ENCODE measurements at regions not wholly inside any gene's neighbourhood (a gene's known extent, or its start where the extent isn't known, plus 50 kb on each side); places are given as distances from the start of the nearest gene placed in this dataset.

GRCh38 chr11:45489281-45489905 is 176.0 kb downstream of the CHST1 start:
- no peak overlapping the region for H3K9ac ChIP-seq (ENCODE audit: low read depth, low read length)
- H3K27ac ChIP-seq (ENCODE audit: low read depth, low read length), result no peak overlapping the region
- no peak overlapping the region for H3K4me3 ChIP-seq (ENCODE audit: low read length)
- H3K36me3 ChIP-seq (ENCODE audit: insufficient read depth, low read length), result no peaks in the 10 kb centered on the region
- peaks cover 9% of the 10 kb centered on the region; the same call in 1 of the 2 replicates for H3K4me1 ChIP-seq (ENCODE audit: insufficient read depth, low read length)
- H3K27me3 ChIP-seq (ENCODE audit: insufficient read depth, low read length), result no peaks in the 10 kb centered on the region
- no peaks in the 10 kb centered on the region for H3K9me3 ChIP-seq (ENCODE audit: insufficient read depth, low read depth, low read length)
- 83% methylated on average over 7 of the region's 7 CpGs for WGBS

- H3K27ac ChIP-seq (ENCODE audit: low read depth, low read length), result no peak overlapping the region
- H3K4me1 ChIP-seq (ENCODE audit: insufficient read depth, low read length), result peaks cover 9% of the 10 kb centered on the region; the same call in 1 of the 2 replicates
- no peaks in the 10 kb centered on the region for H3K36me3 ChIP-seq (ENCODE audit: insufficient read depth, low read length)
- H3K27me3 ChIP-seq (ENCODE audit: insufficient read depth, low read length), result no peaks in the 10 kb centered on the region
- H3K9me3 ChIP-seq (ENCODE audit: insufficient read depth, low read depth, low read length), result no peaks in the 10 kb centered on the region
- H3K9ac ChIP-seq (ENCODE audit: low read depth, low read length), result no peak overlapping the region
- WGBS, result 92% methylated on average over 6 of the region's 6 CpGs
- H3K4me3 ChIP-seq (ENCODE audit: low read length), result no peak overlapping the region
These were observed 179.0 kb downstream of the CHST1 start for GRCh38 chr11:45486461-45486860.

GRCh38 chr11:45485070-45485707 is 180.2 kb downstream of the CHST1 start:
- 85% methylated on average over 8 of the region's 8 CpGs for WGBS
- H3K4me3 ChIP-seq (ENCODE audit: low read length), result no peak overlapping the region
- no peak overlapping the region for H3K9ac ChIP-seq (ENCODE audit: low read depth, low read length)
- no peaks in the 10 kb centered on the region for H3K9me3 ChIP-seq (ENCODE audit: insufficient read depth, low read depth, low read length)
- H3K27ac ChIP-seq (ENCODE audit: low read depth, low read length), result no peak overlapping the region
- H3K4me1 ChIP-seq (ENCODE audit: insufficient read depth, low read length), result peaks cover 9% of the 10 kb centered on the region; the same call in 1 of the 2 replicates
- H3K36me3 ChIP-seq (ENCODE audit: insufficient read depth, low read length), result no peaks in the 10 kb centered on the region
- H3K27me3 ChIP-seq (ENCODE audit: insufficient read depth, low read length), result no peaks in the 10 kb centered on the region

- H3K27me3 ChIP-seq (ENCODE audit: insufficient read depth, low read length), result no peaks in the 10 kb centered on the region
- no peaks in the 10 kb centered on the region for H3K36me3 ChIP-seq (ENCODE audit: insufficient read depth, low read length)
- WGBS, result 78% methylated on average over 11 of the region's 11 CpGs
- no peak overlapping the region for H3K9ac ChIP-seq (ENCODE audit: low read depth, low read length)
- H3K9me3 ChIP-seq (ENCODE audit: insufficient read depth, low read depth, low read length), result no peaks in the 10 kb centered on the region
- peaks cover 7% of the 10 kb centered on the region; the same call in 1 of the 2 replicates for H3K4me1 ChIP-seq (ENCODE audit: insufficient read depth, low read length)
- H3K27ac ChIP-seq (ENCODE audit: low read depth, low read length), result no peak overlapping the region
- H3K4me3 ChIP-seq (ENCODE audit: low read length), result no peak overlapping the region
These were observed 181.0 kb downstream of the CHST1 start for GRCh38 chr11:45484326-45484883.

GRCh38 chr11:45483416-45483815 is 182.0 kb downstream of the CHST1 start:
- Histone ChIP-seq H3K9ac (ENCODE audit: low read depth, low read length) (no peak overlapping the region), H3K4me3 (ENCODE audit: low read length) (no peak overlapping the region), H3K4me1 (ENCODE audit: insufficient read depth, low read length) (no peaks in the 10 kb centered on the region), H3K9me3 (ENCODE audit: insufficient read depth, low read depth, low read length) (no peaks in the 10 kb centered on the region), H3K36me3 (ENCODE audit: insufficient read depth, low read length) (no peaks in the 10 kb centered on the region), H3K27ac (ENCODE audit: low read depth, low read length) (no peak overlapping the region), H3K27me3 (ENCODE audit: insufficient read depth, low read length) (no peaks in the 10 kb centered on the region)
- 91% methylated on average over 5 of the region's 5 CpGs for WGBS

GRCh38 chr11:45482331-45482730 is 183.1 kb downstream of the CHST1 start:
- 91% methylated on average over 7 of the region's 7 CpGs for WGBS
- no peak overlapping the region for H3K4me3 ChIP-seq (ENCODE audit: low read length)
- no peaks in the 10 kb centered on the region for H3K36me3 ChIP-seq (ENCODE audit: insufficient read depth, low read length)
- H3K9ac ChIP-seq (ENCODE audit: low read depth, low read length), result no peak overlapping the region
- no peaks in the 10 kb centered on the region for H3K27me3 ChIP-seq (ENCODE audit: insufficient read depth, low read length)
- no peak overlapping the region for H3K27ac ChIP-seq (ENCODE audit: low read depth, low read length)
- H3K9me3 ChIP-seq (ENCODE audit: insufficient read depth, low read depth, low read length), result no peaks in the 10 kb centered on the region
- no peaks in the 10 kb centered on the region for H3K4me1 ChIP-seq (ENCODE audit: insufficient read depth, low read length)

GRCh38 chr11:45481026-45481425 is 184.4 kb downstream of the CHST1 start:
- no peaks in the 10 kb centered on the region for H3K27me3 ChIP-seq (ENCODE audit: insufficient read depth, low read length)

GRCh38 chr11:45477588-45477987 is 187.8 kb downstream of the CHST1 start:
- no peak overlapping the region for H3K9ac ChIP-seq (ENCODE audit: low read depth, low read length)
- H3K27me3 ChIP-seq (ENCODE audit: insufficient read depth, low read length), result no peaks in the 10 kb centered on the region
- WGBS, result 96% methylated on average over 1 of the region's 1 CpG
- no peaks in the 10 kb centered on the region; the same call in 1 of the 2 replicates for H3K4me1 ChIP-seq (ENCODE audit: insufficient read depth, low read length)
- H3K9me3 ChIP-seq (ENCODE audit: insufficient read depth, low read depth, low read length), result no peaks in the 10 kb centered on the region
- no peaks in the 10 kb centered on the region for H3K36me3 ChIP-seq (ENCODE audit: insufficient read depth, low read length)
- H3K4me3 ChIP-seq (ENCODE audit: low read length), result no peak overlapping the region
- no peak overlapping the region for H3K27ac ChIP-seq (ENCODE audit: low read depth, low read length)

More at GRCh38 chr11:45481026-45481425, 184.4 kb downstream of the CHST1 start:
- Histone ChIP-seq H3K27ac (ENCODE audit: low read depth, low read length) (no peak overlapping the region), H3K36me3 (ENCODE audit: insufficient read depth, low read length) (no peaks in the 10 kb centered on the region), H3K9me3 (ENCODE audit: insufficient read depth, low read depth, low read length) (no peaks in the 10 kb centered on the region), H3K9ac (ENCODE audit: low read depth, low read length) (no peak overlapping the region), H3K4me1 (ENCODE audit: insufficient read depth, low read length) (no peaks in the 10 kb centered on the region), H3K4me3 (ENCODE audit: low read length) (no peak overlapping the region)
- 79% methylated on average over 3 of the region's 3 CpGs for WGBS

GRCh38 chr11:45476126-45476525 is 189.3 kb downstream of the CHST1 start:
- Histone ChIP-seq H3K4me3 (ENCODE audit: low read length) (no peak overlapping the region), H3K27me3 (ENCODE audit: insufficient read depth, low read length) (no peaks in the 10 kb centered on the region), H3K27ac (ENCODE audit: low read depth, low read length) (no peak overlapping the region), H3K9me3 (ENCODE audit: insufficient read depth, low read depth, low read length) (no peaks in the 10 kb centered on the region), H3K9ac (ENCODE audit: low read depth, low read length) (no peak overlapping the region), H3K4me1 (ENCODE audit: insufficient read depth, low read length) (no peaks in the 10 kb centered on the region; the same call in 1 of the 2 replicates), H3K36me3 (ENCODE audit: insufficient read depth, low read length) (no peaks in the 10 kb centered on the region)
- 98% methylated on average over 2 of the region's 2 CpGs for WGBS

GRCh38 chr11:45475173-45475572 is 189.0 kb upstream of the SYT13 start:
- Histone ChIP-seq H3K27ac (ENCODE audit: low read depth, low read length) (no peak overlapping the region), H3K4me1 (ENCODE audit: insufficient read depth, low read length) (no peaks in the 10 kb centered on the region; the same call in 1 of the 2 replicates), H3K9me3 (ENCODE audit: insufficient read depth, low read depth, low read length) (no peaks in the 10 kb centered on the region), H3K27me3 (ENCODE audit: insufficient read depth, low read length) (no peaks in the 10 kb centered on the region), H3K4me3 (ENCODE audit: low read length) (no peak overlapping the region), H3K9ac (ENCODE audit: low read depth, low read length) (no peak overlapping the region), H3K36me3 (ENCODE audit: insufficient read depth, low read length) (no peaks in the 10 kb centered on the region)
- 75% methylated on average over 2 of the region's 2 CpGs for WGBS

- no peaks in the 10 kb centered on the region; the same call in 1 of the 2 replicates for H3K4me1 ChIP-seq (ENCODE audit: insufficient read depth, low read length)
- WGBS, result 70% methylated on average over 3 of the region's 3 CpGs
- H3K36me3 ChIP-seq (ENCODE audit: insufficient read depth, low read length), result no peaks in the 10 kb centered on the region
- H3K27ac ChIP-seq (ENCODE audit: low read depth, low read length), result no peak overlapping the region
- H3K9me3 ChIP-seq (ENCODE audit: insufficient read depth, low read depth, low read length), result no peaks in the 10 kb centered on the region
- no peak overlapping the region for H3K9ac ChIP-seq (ENCODE audit: low read depth, low read length)
- H3K4me3 ChIP-seq (ENCODE audit: low read length), result no peak overlapping the region
- H3K27me3 ChIP-seq (ENCODE audit: insufficient read depth, low read length), result no peaks in the 10 kb centered on the region
These were observed 187.3 kb upstream of the SYT13 start for GRCh38 chr11:45473341-45473895.

All from HUES64 (cell line).